Neural crest cell (in vitro differentiated cells): ENCODE measurements at regions not wholly inside any gene's neighbourhood (a gene's known extent, or its start where the extent isn't known, plus 50 kb on each side); places are given as distances from the start of the nearest gene placed in this dataset.

Experiments used
- DNase-seq: peaks from one replicate; pipeline ENCODE4 v3.0.0; 2021; ENCODE audit warnings: low read depth, mixed read lengths, low spot score
- H3K27ac Mint-ChIP-seq: one replicate; pipeline ENCODE4 v1.8.0; 2021; ENCODE audit warnings: mild to moderate bottlenecking, mixed read lengths; ENCODE audit not compliant: unreplicated experiment
- H3K27me3 Mint-ChIP-seq: 2 replicates; pipeline ENCODE4 v1.8.0; 2021; ENCODE audit warnings: low read depth, mild to moderate bottlenecking, mixed read lengths
- H3K36me3 Mint-ChIP-seq: 2 replicates; pipeline ENCODE4 v1.8.0; 2021; ENCODE audit warnings: low read depth, mild to moderate bottlenecking, mixed read lengths
- H3K4me1 Mint-ChIP-seq: 2 replicates; pipeline ENCODE4 v1.8.0; 2021; ENCODE audit warnings: mixed read lengths
- H3K4me3 Mint-ChIP-seq: one replicate; pipeline ENCODE4 v1.8.0; 2021; ENCODE audit warnings: mild to moderate bottlenecking, mixed read lengths
- H3K9me3 Mint-ChIP-seq: 2 replicates; pipeline ENCODE4 v1.8.0; 2021; ENCODE audit warnings: mixed read lengths
- CTCF ChIP-seq: fragments of 200-600 bp; sonication (generic); conservative IDR thresholded peaks from 2 replicates; pipeline ENCODE4 v1.5.0; 2021; ENCODE audit warnings: antibody characterized with exemption, mild to moderate bottlenecking

- TF ChIP-seq CTCF = no peak
- H3K27ac Mint-ChIP-seq = no peak overlapping the region
- no peaks in the 10 kb centered on the region for H3K27me3 Mint-ChIP-seq
- no peak overlapping the region for H3K4me3 Mint-ChIP-seq
- no peak for DNase-seq
- H3K9me3 Mint-ChIP-seq = no peaks in the 10 kb centered on the region
- peaks cover 13% of the 10 kb centered on the region for H3K4me1 Mint-ChIP-seq
- no peaks in the 10 kb centered on the region for H3K36me3 Mint-ChIP-seq
Observed at GRCh38 chr18:7458884-7459283, 108.2 kb upstream of the PTPRM start.

GRCh38 chr18:7459851-7460770 is 107.0 kb upstream of the PTPRM start:
- Mint-ChIP-seq H3K9me3 (no peaks in the 10 kb centered on the region), H3K27ac (no peak overlapping the region)
- DNase-seq = no peak

GRCh38 chr18:7464245-7464966 is 102.7 kb upstream of the PTPRM start:
- no peak for DNase-seq
- H3K27me3 Mint-ChIP-seq = no peaks in the 10 kb centered on the region
- H3K4me1 Mint-ChIP-seq = peaks cover 13% of the 10 kb centered on the region
- H3K36me3 Mint-ChIP-seq = no peaks in the 10 kb centered on the region
- no peak for TF ChIP-seq CTCF
- H3K9me3 Mint-ChIP-seq = no peaks in the 10 kb centered on the region
- no peak overlapping the region for H3K27ac Mint-ChIP-seq
- H3K4me3 Mint-ChIP-seq = no peak overlapping the region

More at GRCh38 chr18:7459851-7460770, 107.0 kb upstream of the PTPRM start:
- H3K4me3 Mint-ChIP-seq = no peak overlapping the region
- H3K27me3 Mint-ChIP-seq = no peaks in the 10 kb centered on the region
- peaks cover 13% of the 10 kb centered on the region for H3K4me1 Mint-ChIP-seq
- no peaks in the 10 kb centered on the region for H3K36me3 Mint-ChIP-seq
- TF ChIP-seq CTCF = no peak

- no peaks in the 10 kb centered on the region for H3K27me3 Mint-ChIP-seq
- H3K36me3 Mint-ChIP-seq = no peaks in the 10 kb centered on the region
- DNase-seq = no peak
- TF ChIP-seq CTCF = no peak
- H3K4me1 Mint-ChIP-seq = no peaks in the 10 kb centered on the region
- H3K27ac Mint-ChIP-seq = no peak overlapping the region
- no peaks in the 10 kb centered on the region for H3K9me3 Mint-ChIP-seq
- H3K4me3 Mint-ChIP-seq = no peak overlapping the region
Observed at GRCh38 chr18:7466190-7466589, 100.9 kb upstream of the PTPRM start.

GRCh38 chr18:7467708-7468466 is 99.2 kb upstream of the PTPRM start:
- no peaks in the 10 kb centered on the region for H3K27me3 Mint-ChIP-seq
- H3K27ac Mint-ChIP-seq = no peak overlapping the region
- H3K4me1 Mint-ChIP-seq = no peaks in the 10 kb centered on the region
- DNase-seq = no peak
- H3K4me3 Mint-ChIP-seq = no peak overlapping the region
- no peaks in the 10 kb centered on the region for H3K36me3 Mint-ChIP-seq
- H3K9me3 Mint-ChIP-seq = no peaks in the 10 kb centered on the region
- no peak for TF ChIP-seq CTCF
